Smooth muscle cell (in vitro differentiated cells): ENCODE measurements at regions not wholly inside any gene's neighbourhood (a gene's known extent, or its start where the extent isn't known, plus 50 kb on each side); places are given as distances from the start of the nearest gene placed in this dataset.
A peak's percentile ranks its signal among the peaks of the same experiment; 100 is the strongest.

ENCODE experiments used
- DNase-seq: peaks from one replicate; lab custom pipeline; 2025; ENCODE audit not compliant: unreplicated experiment; lab: John Stamatoyannopoulos, UW
- H2AFZ ChIP-seq: fragments of 200-600 bp; sonication (generic); 2 replicates; pipeline ENCODE4 v1.6.0; 2016; ENCODE audit warnings: antibody characterized with exemption, low read depth, mild to moderate bottlenecking
- H3F3A ChIP-seq: fragments of 200-600 bp; sonication (generic); 2 replicates; pipeline ENCODE4 v1.6.0; 2017; ENCODE audit warnings: antibody characterized with exemption, low read depth
- H3K27ac ChIP-seq: fragments of 200-600 bp; sonication (generic); 2 replicates; pipeline ENCODE4 v1.5.1; 2016; ENCODE audit warnings: low read depth, mild to moderate bottlenecking
- H3K27me3 ChIP-seq: fragments of 200-600 bp; sonication (generic); 2 replicates; pipeline ENCODE4 v1.6.1; 2016; ENCODE audit warnings: low read depth, mild to moderate bottlenecking
- H3K36me3 ChIP-seq: fragments of 200-600 bp; sonication (generic); 2 replicates; pipeline ENCODE4 v1.5.1; 2016; ENCODE audit warnings: low read depth
- H3K4me1 ChIP-seq: fragments of 200-600 bp; sonication (generic); 2 replicates; pipeline ENCODE4 v1.5.1; 2016; ENCODE audit warnings: low read depth
- H3K4me2 ChIP-seq: fragments of 200-600 bp; sonication (generic); 2 replicates; pipeline ENCODE4 v1.6.0; 2016; ENCODE audit warnings: mild to moderate bottlenecking
- H3K4me3 ChIP-seq: fragments of 200-600 bp; sonication (generic); 2 replicates; pipeline ENCODE4 v1.5.1; 2016; ENCODE audit warnings: mild to moderate bottlenecking
- H3K79me2 ChIP-seq: fragments of 200-600 bp; sonication (generic); 2 replicates; pipeline ENCODE4 v1.6.0; 2016; ENCODE audit warnings: low read depth, mild to moderate bottlenecking
- H3K9ac ChIP-seq: fragments of 200-600 bp; sonication (generic); 2 replicates; pipeline ENCODE4 v1.6.0; 2016; ENCODE audit warnings: low read depth
- H3K9me3 ChIP-seq: fragments of 200-600 bp; sonication (generic); replicated peaks from 2 replicates; pipeline ENCODE4 v1.5.1; 2016; ENCODE audit warnings: low read depth
- H4K20me1 ChIP-seq: fragments of 200-600 bp; sonication (generic); 2 replicates; pipeline ENCODE4 v1.6.0; 2016; ENCODE audit warnings: low read depth
- CTCF ChIP-seq: fragments of 200-600 bp; sonication (generic); IDR thresholded peaks from 2 replicates; pipeline ENCODE4 v1.5.1; 2017; ENCODE audit warnings: borderline replicate concordance, mild to moderate bottlenecking, antibody characterized with exemption; ENCODE audit not compliant: insufficient read depth, poor library complexity, severe bottlenecking
- WGBS: methylation state at CpG from one replicate; pipeline ENCODE4 v1.1.7; 2016; ENCODE audit warnings: low lambda C conversion rate; 5-methylcytosine and 5-hydroxymethylcytosine counted together

- H3K9me3 ChIP-seq = no peaks in the 10 kb centered on the region
- no peak overlapping the region for H3K4me3 ChIP-seq
- no peaks in the 10 kb centered on the region for H3K27me3 ChIP-seq
- no peak overlapping the region for H2AFZ ChIP-seq
- no peak overlapping the region for H3K9ac ChIP-seq
- H3K36me3 ChIP-seq = no peaks in the 10 kb centered on the region
- H3K27ac ChIP-seq = no peak overlapping the region
- no peak overlapping the region for H3K4me2 ChIP-seq
- no peaks in the 10 kb centered on the region for H3F3A ChIP-seq
- 92% methylated on average over 3 of the region's 3 CpGs for WGBS
- no peaks in the 10 kb centered on the region for H3K4me1 ChIP-seq
- no peak for DNase-seq
- no peak for TF ChIP-seq CTCF
- H4K20me1 ChIP-seq = no peaks in the 10 kb centered on the region
- H3K79me2 ChIP-seq = no peaks in the 10 kb centered on the region
Measured at GRCh38 chr14:22189881-22190280, 399.1 kb downstream of the DAD1 start.

- H2AFZ ChIP-seq = no peak overlapping the region
- no peak for DNase-seq
- H3K27ac ChIP-seq = no peak overlapping the region
- H3K9me3 ChIP-seq = no peaks in the 10 kb centered on the region
- no peak overlapping the region for H3K4me3 ChIP-seq
- H4K20me1 ChIP-seq = no peaks in the 10 kb centered on the region
- H3K4me2 ChIP-seq = no peak overlapping the region
- WGBS = 86% methylated on average over 4 of the region's 4 CpGs
- no peak overlapping the region for H3K9ac ChIP-seq
- no peaks in the 10 kb centered on the region for H3K27me3 ChIP-seq
- no peaks in the 10 kb centered on the region for H3K4me1 ChIP-seq
- H3F3A ChIP-seq = no peaks in the 10 kb centered on the region
- TF ChIP-seq CTCF = no peak
- H3K36me3 ChIP-seq = no peaks in the 10 kb centered on the region
- no peaks in the 10 kb centered on the region for H3K79me2 ChIP-seq
Measured at GRCh38 chr14:22188318-22188717, 400.7 kb downstream of the DAD1 start.

- no peaks in the 10 kb centered on the region for H3K9me3 ChIP-seq
- no peak overlapping the region for H3K9ac ChIP-seq
- H4K20me1 ChIP-seq = no peaks in the 10 kb centered on the region
- no peak overlapping the region for H2AFZ ChIP-seq
- no peaks in the 10 kb centered on the region for H3F3A ChIP-seq
- no peak for DNase-seq
- H3K27ac ChIP-seq = no peak overlapping the region
- H3K4me2 ChIP-seq = no peak overlapping the region
- H3K27me3 ChIP-seq = no peaks in the 10 kb centered on the region
- H3K79me2 ChIP-seq = no peaks in the 10 kb centered on the region
- H3K36me3 ChIP-seq = no peaks in the 10 kb centered on the region
- no peak overlapping the region for H3K4me3 ChIP-seq
- no peaks in the 10 kb centered on the region for H3K4me1 ChIP-seq
- WGBS = 76% methylated on average over 3 of the region's 3 CpGs
- TF ChIP-seq CTCF = no peak
Measured at GRCh38 chr14:22185789-22186188, 403.2 kb downstream of the DAD1 start.

GRCh38 chr14:22185191-22185590 is 403.8 kb downstream of the DAD1 start:
- TF ChIP-seq CTCF = no peak
- Histone ChIP-seq H3K4me1 (no peaks in the 10 kb centered on the region), H3K4me3 (no peak overlapping the region), H3K79me2 (no peaks in the 10 kb centered on the region), H3K9ac (no peak overlapping the region), H2AFZ (no peak overlapping the region), H3K4me2 (peak overlapping the region; percentile 5), H3F3A (no peaks in the 10 kb centered on the region), H3K9me3 (no peaks in the 10 kb centered on the region), H3K27me3 (no peaks in the 10 kb centered on the region), H3K27ac (peak overlapping the region; percentile 72), H3K36me3 (no peaks in the 10 kb centered on the region), H4K20me1 (no peaks in the 10 kb centered on the region)
- 48% methylated on average over 1 of the region's 1 CpG for WGBS
- no peak for DNase-seq
